ENCODE measurements at regions not wholly inside any gene's neighbourhood (a gene's known extent, or its start where the extent isn't known, plus 50 kb on each side); places are given as distances from the start of the nearest gene placed in this dataset.

DNA sequence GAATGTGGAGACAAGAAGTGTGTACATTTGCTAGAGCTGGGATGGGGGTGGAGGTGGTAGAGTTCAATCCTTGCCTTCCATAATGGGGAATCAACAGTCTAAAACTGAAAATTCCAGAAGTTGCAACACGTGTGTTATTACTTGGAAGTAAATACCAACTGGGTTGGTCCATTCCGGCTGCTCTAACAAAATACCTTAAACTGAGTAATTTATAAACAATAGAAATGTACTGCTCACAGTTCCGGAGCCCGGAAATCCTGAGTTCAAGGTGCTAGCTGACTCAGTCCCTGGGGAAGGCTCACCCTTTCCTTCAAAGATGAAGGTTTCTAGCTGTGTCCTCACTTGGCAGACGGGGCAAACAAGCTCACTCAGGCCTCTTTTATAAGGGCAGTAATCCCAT, 59.0 kb downstream of the RIN2 start:
- Histone ChIP-seq H3K9me3 (ENCODE audit: control insufficient read depth, insufficient read depth, low read depth, low read length) (no peaks in the 10 kb centered on the region), H3K36me3 (ENCODE audit: control insufficient read depth, insufficient read depth, low read length) (no peaks in the 10 kb centered on the region), H3K4me1 (ENCODE audit: control insufficient read depth, extremely low read depth, insufficient read depth, low read length) (peaks cover 22% of the 10 kb centered on the region), H3K27ac (ENCODE audit: insufficient read depth, low read length) (peak overlapping the region; percentile 90), H3K9ac (ENCODE audit: insufficient read depth, low read length) (no peak overlapping the region), H3K4me3 (replicated peaks in 1 of 4; ENCODE audit: control extremely low read depth in 1 of 4, insufficient read depth in 1 of 4, low read depth in 3 of 4, low read length in 4 of 4) (no peak overlapping the region), H3K27me3 (ENCODE audit: control insufficient read depth, insufficient read depth, low read length) (no peaks in the 10 kb centered on the region), H3K79me2 (ENCODE audit: control insufficient read depth, insufficient read depth, low read length) (no peaks in the 10 kb centered on the region), H2AFZ (ENCODE audit: low read length) (no peak overlapping the region), H4K20me1 (ENCODE audit: control insufficient read depth, extremely low read depth, insufficient read depth, low read length) (no peaks in the 10 kb centered on the region), H3K4me2 (ENCODE audit: extremely low read depth, insufficient read depth, low read length) (no peak overlapping the region)
- DNase-seq (ENCODE audit: low read depth in 2 of 2) = peak; percentile 54 to 95
- TF ChIP-seq EZH2 (IDR thresholded peaks at IDR 0.05; ENCODE audit: low read length, missing control alignments) = no peak
- TF ChIP-seq, protein P1, sequence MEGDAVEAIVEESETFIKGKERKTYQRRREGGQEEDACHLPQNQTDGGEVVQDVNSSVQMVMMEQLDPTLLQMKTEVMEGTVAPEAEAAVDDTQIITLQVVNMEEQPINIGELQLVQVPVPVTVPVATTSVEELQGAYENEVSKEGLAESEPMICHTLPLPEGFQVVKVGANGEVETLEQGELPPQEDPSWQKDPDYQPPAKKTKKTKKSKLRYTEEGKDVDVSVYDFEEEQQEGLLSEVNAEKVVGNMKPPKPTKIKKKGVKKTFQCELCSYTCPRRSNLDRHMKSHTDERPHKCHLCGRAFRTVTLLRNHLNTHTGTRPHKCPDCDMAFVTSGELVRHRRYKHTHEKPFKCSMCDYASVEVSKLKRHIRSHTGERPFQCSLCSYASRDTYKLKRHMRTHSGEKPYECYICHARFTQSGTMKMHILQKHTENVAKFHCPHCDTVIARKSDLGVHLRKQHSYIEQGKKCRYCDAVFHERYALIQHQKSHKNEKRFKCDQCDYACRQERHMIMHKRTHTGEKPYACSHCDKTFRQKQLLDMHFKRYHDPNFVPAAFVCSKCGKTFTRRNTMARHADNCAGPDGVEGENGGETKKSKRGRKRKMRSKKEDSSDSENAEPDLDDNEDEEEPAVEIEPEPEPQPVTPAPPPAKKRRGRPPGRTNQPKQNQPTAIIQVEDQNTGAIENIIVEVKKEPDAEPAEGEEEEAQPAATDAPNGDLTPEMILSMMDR (conservative IDR thresholded peaks at IDR 0.05 in 1 of 2, IDR thresholded peaks at IDR 0.05 in 1 of 2; ENCODE audit: low read depth in 1 of 2, low read length in 2 of 2) = no peak

DNA sequence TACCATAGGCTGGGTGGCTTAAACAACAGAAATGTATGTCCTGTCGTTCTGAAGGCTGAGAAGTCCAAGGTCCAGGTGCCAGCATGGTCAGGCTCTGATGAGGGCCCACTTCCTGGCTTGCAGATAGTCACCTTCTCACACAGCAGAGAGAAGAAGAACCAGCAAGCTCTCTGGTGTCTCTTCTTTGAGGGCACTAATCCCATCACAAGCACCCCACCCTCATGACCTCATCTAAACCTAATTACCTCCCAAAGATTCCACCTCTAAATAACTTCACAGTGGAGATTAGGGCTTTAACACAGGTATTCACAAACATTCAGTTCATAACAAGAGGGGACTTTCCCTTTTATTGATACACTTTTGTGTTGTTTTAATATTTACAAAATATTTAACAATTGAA, 61.1 kb downstream of the RIN2 start:
- no peaks in the 10 kb centered on the region for H4K20me1 ChIP-seq (ENCODE audit: control insufficient read depth, extremely low read depth, insufficient read depth, low read length)
- no peak overlapping the region for H3K27ac ChIP-seq (ENCODE audit: insufficient read depth, low read length)
- H3K27me3 ChIP-seq (ENCODE audit: control insufficient read depth, insufficient read depth, low read length) = no peaks in the 10 kb centered on the region
- no peak overlapping the region for H2AFZ ChIP-seq (ENCODE audit: low read length)
- H3K4me1 ChIP-seq (ENCODE audit: control insufficient read depth, extremely low read depth, insufficient read depth, low read length) = peaks cover 18% of the 10 kb centered on the region
- no peaks in the 10 kb centered on the region for H3K9me3 ChIP-seq (ENCODE audit: control insufficient read depth, insufficient read depth, low read depth, low read length)
- no peaks in the 10 kb centered on the region for H3K79me2 ChIP-seq (ENCODE audit: control insufficient read depth, insufficient read depth, low read length)
- no peaks in the 10 kb centered on the region for H3K36me3 ChIP-seq (ENCODE audit: control insufficient read depth, insufficient read depth, low read length)
- H3K9ac ChIP-seq (ENCODE audit: insufficient read depth, low read length) = no peak overlapping the region
- TF ChIP-seq EZH2 (IDR thresholded peaks at IDR 0.05; ENCODE audit: low read length, missing control alignments) = no peak
- TF ChIP-seq, protein P1 (conservative IDR thresholded peaks at IDR 0.05 in 1 of 2, IDR thresholded peaks at IDR 0.05 in 1 of 2; ENCODE audit: low read depth in 1 of 2, low read length in 2 of 2) = no peak
- H3K4me2 ChIP-seq (ENCODE audit: extremely low read depth, insufficient read depth, low read length) = no peak overlapping the region
- H3K4me3 ChIP-seq (replicated peaks in 1 of 4; ENCODE audit: control extremely low read depth in 1 of 4, insufficient read depth in 1 of 4, low read depth in 3 of 4, low read length in 4 of 4) = no peak overlapping the region
- DNase-seq (ENCODE audit: low read depth in 2 of 2) = no peak

DNA sequence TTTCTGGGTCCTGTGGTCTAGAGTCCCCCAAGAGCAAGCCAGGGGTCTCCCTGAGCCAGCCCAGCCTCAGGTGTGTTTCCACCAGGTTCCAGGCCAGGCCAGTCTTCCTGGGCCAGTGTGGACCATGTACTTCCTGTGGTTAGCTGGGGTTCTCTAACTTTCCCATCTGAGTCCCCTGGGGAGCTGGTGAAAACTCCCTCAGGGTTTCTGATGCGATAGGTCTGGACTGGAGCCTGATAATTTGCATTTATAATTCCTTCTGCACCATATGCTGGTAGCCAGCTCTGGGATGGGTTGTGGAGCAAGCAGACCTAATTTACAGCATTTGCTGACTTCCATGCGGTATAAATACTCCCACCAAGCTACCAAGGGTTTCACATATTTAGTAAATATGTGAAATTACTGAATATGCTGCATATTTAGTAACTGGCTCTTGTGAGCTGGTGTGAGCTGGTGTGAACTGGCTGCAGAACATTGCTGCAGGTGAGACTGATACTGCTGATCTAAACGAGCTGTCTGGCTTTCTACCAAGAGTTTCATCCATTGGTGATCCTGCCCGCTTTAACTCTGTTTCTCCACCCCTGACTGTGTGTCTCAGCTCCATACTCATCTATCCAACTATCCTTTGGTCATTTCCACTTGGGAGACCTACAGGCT, 62.6 kb downstream of the RIN2 start:
- no peak overlapping the region for H3K27ac ChIP-seq (ENCODE audit: insufficient read depth, low read length)
- H3K9me3 ChIP-seq (ENCODE audit: control insufficient read depth, insufficient read depth, low read depth, low read length) = no peaks in the 10 kb centered on the region
- no peak overlapping the region for H3K4me3 ChIP-seq (replicated peaks in 1 of 4; ENCODE audit: control extremely low read depth in 1 of 4, insufficient read depth in 1 of 4, low read depth in 3 of 4, low read length in 4 of 4)
- no peaks in the 10 kb centered on the region for H3K27me3 ChIP-seq (ENCODE audit: control insufficient read depth, insufficient read depth, low read length)
- no peaks in the 10 kb centered on the region for H3K36me3 ChIP-seq (ENCODE audit: control insufficient read depth, insufficient read depth, low read length)
- H3K4me1 ChIP-seq (ENCODE audit: control insufficient read depth, extremely low read depth, insufficient read depth, low read length) = peaks cover 11% of the 10 kb centered on the region
- H3K9ac ChIP-seq (ENCODE audit: insufficient read depth, low read length) = no peak overlapping the region
- no peak overlapping the region for H3K4me2 ChIP-seq (ENCODE audit: extremely low read depth, insufficient read depth, low read length)
- DNase-seq (ENCODE audit: low read depth in 2 of 2) = no peak
- H2AFZ ChIP-seq (ENCODE audit: low read length) = no peak overlapping the region
- TF ChIP-seq EZH2 (IDR thresholded peaks at IDR 0.05; ENCODE audit: low read length, missing control alignments) = no peak
- TF ChIP-seq, protein P1 (conservative IDR thresholded peaks at IDR 0.05 in 1 of 2, IDR thresholded peaks at IDR 0.05 in 1 of 2; ENCODE audit: low read depth in 1 of 2, low read length in 2 of 2) = no peak
- no peaks in the 10 kb centered on the region for H3K79me2 ChIP-seq (ENCODE audit: control insufficient read depth, insufficient read depth, low read length)
- H4K20me1 ChIP-seq (ENCODE audit: control insufficient read depth, extremely low read depth, insufficient read depth, low read length) = no peaks in the 10 kb centered on the region
